ENCODE measurements at regions not wholly inside any gene's neighbourhood (a gene's known extent, or its start where the extent isn't known, plus 50 kb on each side); places are given as distances from the start of the nearest gene placed in this dataset.

GRCh38 chr3:166123576-166123975 is 286.4 kb upstream of the BCHE start:
- TF ChIP-seq POLR2AphosphoS5 (IDR thresholded peaks at IDR 0.05; ENCODE audit: low read depth, low read length), result no peak
- no peak for TF ChIP-seq POLR2A (IDR thresholded peaks at IDR 0.05; ENCODE audit: low read depth, low read length)
- TF ChIP-seq TAF1 (IDR thresholded peaks at IDR 0.05; ENCODE audit: borderline replicate concordance, low read depth, low read length), result no peak

All from GM12892 (cell line).